Natural killer cell (primary cell): ENCODE measurements at regions not wholly inside any gene's neighbourhood (a gene's known extent, or its start where the extent isn't known, plus 50 kb on each side); places are given as distances from the start of the nearest gene placed in this dataset.

Experiments used
- ATAC-seq, 3 donors: fragments of 150-1000 bp in 2 of 3; fragments of 200-7000 bp in 1 of 3; cut with Tn5 transposase; 1 replicate in 1 of 3; 2 replicates in 2 of 3; pipeline ENCODE4 v1.10.0; 2021; ENCODE audit warnings: mild to moderate bottlenecking in 2 of 3, moderate library complexity in 2 of 3
- DNase-seq, 2 donors: peaks; one replicate each; pipeline versions ENCODE4 v3.0.0 to v3.0.0-alpha.2; 2013 to 2021; ENCODE audit warnings: mixed read lengths in 1 of 2
- H3K27ac ChIP-seq: one replicate; pipeline ENCODE4 v1.5.1; 2013; ENCODE audit warnings: mild to moderate bottlenecking, low read length
- H3K27me3 ChIP-seq: one replicate; pipeline ENCODE4 v1.6.1; 2013; ENCODE audit warnings: low read length; ENCODE audit not compliant: control insufficient read depth, insufficient read depth
- H3K36me3 ChIP-seq: one replicate; pipeline ENCODE4 v1.6.1; 2013; ENCODE audit warnings: low read length; ENCODE audit not compliant: control insufficient read depth, insufficient read depth
- H3K4me1 ChIP-seq: one replicate; pipeline ENCODE4 v1.6.1; 2013; ENCODE audit warnings: low read length; ENCODE audit not compliant: control insufficient read depth, insufficient read depth
- H3K4me3 ChIP-seq: one replicate; pipeline ENCODE4 v1.5.1; 2013; ENCODE audit warnings: low read length
- H3K9me3 ChIP-seq: one replicate; pipeline ENCODE4 v1.6.1; 2013; ENCODE audit warnings: low read length; ENCODE audit not compliant: control insufficient read depth, insufficient read depth
- H3K27ac Mint-ChIP-seq, 2 donors: one replicate each; pipeline ENCODE4 v1.8.0; 2022; ENCODE audit warnings: mild to moderate bottlenecking in 2 of 2, mixed read lengths in 2 of 2, moderate library complexity in 1 of 2
- H3K27me3 Mint-ChIP-seq, 2 donors: one replicate each; pipeline ENCODE4 v1.8.0; 2022; ENCODE audit warnings: low read depth in 2 of 2, mixed read lengths in 2 of 2
- H3K36me3 Mint-ChIP-seq: one replicate; pipeline ENCODE4 v1.8.0; 2022; ENCODE audit warnings: mixed read lengths
- H3K4me1 Mint-ChIP-seq, 2 donors: one replicate each; pipeline ENCODE4 v1.8.0; 2022; ENCODE audit warnings: mixed read lengths in 2 of 2
- H3K4me3 Mint-ChIP-seq: one replicate; pipeline ENCODE4 v1.8.0; 2022; ENCODE audit warnings: mild to moderate bottlenecking, moderate library complexity, mixed read lengths
- H3K9me3 Mint-ChIP-seq, 2 donors: one replicate each; pipeline ENCODE4 v1.8.0; 2022; ENCODE audit warnings: mixed read lengths in 2 of 2
- CTCF ChIP-seq: fragments of 200-600 bp; IDR thresholded peaks from one replicate; pipeline ENCODE4 v1.8.0; 2022; ENCODE audit warnings: antibody characterized with exemption
- WGBS: methylation state at CpG from one replicate; pipeline ENCODE4 v1.1.7; 2013; ENCODE audit warnings: missing lambda C conversion rate; ENCODE audit not compliant: insufficient coverage; 5-methylcytosine and 5-hydroxymethylcytosine counted together
- intact Hi-C: fragments of 100-400 bp; cut with micrococcal nuclease; formaldehyde crosslinking; loops from one replicate; pipeline ENCODE4 v1.14.2; 2022

- no peak overlapping the region for H3K27ac Mint-ChIP-seq
- DNase-seq (no peak), ATAC-seq (no peak)
- TF ChIP-seq CTCF: no peak
- intact Hi-C loops: no loop called here
- Histone ChIP-seq H3K27ac (no peak overlapping the region), H3K36me3 (no peaks in the 10 kb centered on the region), H3K27me3 (no peaks in the 10 kb centered on the region), H3K4me3 (no peak overlapping the region), H3K9me3 (no peaks in the 10 kb centered on the region), H3K4me1 (peaks cover 5% of the 10 kb centered on the region)
- no peaks in the 10 kb centered on the region for H3K36me3 Mint-ChIP-seq
- H3K4me1 Mint-ChIP-seq: peaks cover 8 to 15% of the 10 kb centered on the region in 2 donors
- H3K4me3 Mint-ChIP-seq: no peak overlapping the region
- peaks cover 0 to 2% of the 10 kb centered on the region in 2 donors for H3K27me3 Mint-ChIP-seq
- H3K9me3 Mint-ChIP-seq: no peaks in the 10 kb centered on the region
- WGBS: 97% methylated on average over 2 of the region's 2 CpGs
Measured at GRCh38 chr6:137952247-137952646, 85.2 kb downstream of the TNFAIP3 start.

- H3K27me3 Mint-ChIP-seq: peaks cover 0 to 2% of the 10 kb centered on the region in 2 donors
- intact Hi-C loops: no loop called here
Measured at GRCh38 chr6:137953761-137954160, 86.7 kb downstream of the TNFAIP3 start.

GRCh38 chr6:137954253-137954652 lies 87.2 kb downstream of the TNFAIP3 start:
- DNase-seq: no peak
- peaks cover 5% of the 10 kb centered on the region for H3K4me1 ChIP-seq
- H3K27me3 ChIP-seq: no peaks in the 10 kb centered on the region
- H3K27ac ChIP-seq: no peak overlapping the region
- H3K9me3 ChIP-seq: no peaks in the 10 kb centered on the region
- no peaks in the 10 kb centered on the region for H3K36me3 ChIP-seq
- TF ChIP-seq CTCF: no peak
- WGBS: 95% methylated on average over 2 of the region's 2 CpGs
- Mint-ChIP-seq H3K4me3 (no peak overlapping the region), H3K36me3 (no peaks in the 10 kb centered on the region), H3K4me1 (peaks cover 15 to 25% of the 10 kb centered on the region in 2 donors), H3K27ac (no peak overlapping the region), H3K9me3 (no peaks in the 10 kb centered on the region), H3K27me3 (peaks cover 0 to 2% of the 10 kb centered on the region in 2 donors)
- no peak overlapping the region for H3K4me3 ChIP-seq
- no peak for ATAC-seq
- intact Hi-C loops: no loop called here

More at GRCh38 chr6:137953761-137954160, 86.7 kb downstream of the TNFAIP3 start:
- no peak overlapping the region for H3K27ac ChIP-seq
- Mint-ChIP-seq H3K9me3 (no peaks in the 10 kb centered on the region), H3K27ac (no peak overlapping the region), H3K4me3 (no peak overlapping the region), H3K36me3 (no peaks in the 10 kb centered on the region), H3K4me1 (peaks cover 15 to 22% of the 10 kb centered on the region in 2 donors)
- ATAC-seq (no peak), DNase-seq (no peak)
- H3K36me3 ChIP-seq: no peaks in the 10 kb centered on the region
- TF ChIP-seq CTCF: no peak
- no peaks in the 10 kb centered on the region for H3K9me3 ChIP-seq
- no peaks in the 10 kb centered on the region for H3K27me3 ChIP-seq
- H3K4me3 ChIP-seq: no peak overlapping the region
- 0% methylated on average over 1 of the region's 1 CpG for WGBS
- H3K4me1 ChIP-seq: peaks cover 5% of the 10 kb centered on the region

GRCh38 chr6:137956098-137956488 lies 89.0 kb downstream of the TNFAIP3 start:
- no peak overlapping the region for H3K4me3 Mint-ChIP-seq
- no peaks in the 10 kb centered on the region for H3K36me3 ChIP-seq
- intact Hi-C loops: no loop called here
- no peak for ATAC-seq
- no peak for TF ChIP-seq CTCF
- H3K27me3 ChIP-seq: no peaks in the 10 kb centered on the region
- no peaks in the 10 kb centered on the region for H3K9me3 Mint-ChIP-seq
- H3K27ac ChIP-seq: no peak overlapping the region
- no peaks in the 10 kb centered on the region for H3K36me3 Mint-ChIP-seq
- H3K27ac Mint-ChIP-seq: no peak overlapping the region
- peaks cover 6 to 14% of the 10 kb centered on the region in 2 donors for H3K4me1 Mint-ChIP-seq
- peaks cover 0 to 2% of the 10 kb centered on the region in 2 donors for H3K27me3 Mint-ChIP-seq
- WGBS: no CpG with 5 or more reads among the region's 2 CpGs
- no peaks in the 10 kb centered on the region for H3K9me3 ChIP-seq
- no peak for DNase-seq
- H3K4me3 ChIP-seq: no peak overlapping the region
- no peaks in the 10 kb centered on the region for H3K4me1 ChIP-seq
